Eye (tissue), 1 donor: ENCODE measurements at regions not wholly inside any gene's neighbourhood (a gene's known extent, or its start where the extent isn't known, plus 50 kb on each side); places are given as distances from the start of the nearest gene placed in this dataset.

ENCODE experiments used
- DNase-seq: peaks from one replicate; pipeline ENCODE4 v3.0.0-alpha.2; 2015

GRCh38 chr18:23391156-23391555 is 61.9 kb upstream of the RIOK3 start:
- DNase-seq = no peak

GRCh38 chr18:23397907-23398306 is 55.2 kb upstream of the RIOK3 start:
- DNase-seq = no peak

- no peak for DNase-seq
Observed at GRCh38 chr18:23398401-23398800, 54.7 kb upstream of the RIOK3 start.

GRCh38 chr18:23399067-23399466 is 54.0 kb upstream of the RIOK3 start:
- DNase-seq = no peak

GRCh38 chr18:23400918-23401317 is 52.2 kb upstream of the RIOK3 start:
- no peak for DNase-seq

- DNase-seq = peak; percentile 79
Observed at GRCh38 chr18:23401400-23402347, 51.4 kb upstream of the RIOK3 start.
